ENCODE measurements at regions not wholly inside any gene's neighbourhood (a gene's known extent, or its start where the extent isn't known, plus 50 kb on each side); places are given as distances from the start of the nearest gene placed in this dataset.

GRCh38 chr7:50202052-50202555 lies 102.4 kb upstream of the IKZF1 start (continued):
- TF ChIP-seq PAXIP1 (CRISPR knock-in tag; conservative IDR thresholded peaks at IDR 0.05) = 0 out of 2 replicates have a peak, but pooled peaks have one; percentile 15

- TF ChIP-seq ZNF30 (CRISPR knock-in tag; IDR thresholded peaks at IDR 0.05) (no peak), ZNF12 (CRISPR knock-in tag; IDR thresholded peaks at IDR 0.05) (no peak), HBP1 (CRISPR knock-in tag; IDR thresholded peaks at IDR 0.05; ENCODE audit: low read depth) (no peak), ZNF362 (CRISPR knock-in tag; IDR thresholded peaks at IDR 0.05; ENCODE audit: borderline replicate concordance) (no peak)
- Histone ChIP-seq H3K9me3 (ENCODE audit: low read length) (no peaks in the 10 kb centered on the region), H3K9ac (ENCODE audit: insufficient read depth, low read depth, low read length) (no peak overlapping the region), H3K27me3 (ENCODE audit: control insufficient read depth in 1 of 2, insufficient read depth in 2 of 2, low read length in 2 of 2) (no peaks in the 10 kb centered on the region), H2AFZ (ENCODE audit: low read length) (no peak overlapping the region), H3K79me2 (ENCODE audit: insufficient read depth, low read length) (no peaks in the 10 kb centered on the region), H3K27ac (ENCODE audit: extremely low read length, insufficient read depth, low read length) (no peak overlapping the region), H3K4me2 (ENCODE audit: low read depth, low read length) (no peak overlapping the region), H3K36me3 (replicated peaks in 1 of 2; ENCODE audit: control insufficient read depth in 1 of 2, insufficient read depth in 2 of 2, low read length in 2 of 2) (no peaks in the 10 kb centered on the region), H3K4me1 (ENCODE audit: insufficient read depth, low read length) (peaks cover 42% of the 10 kb centered on the region), H3K4me3 (replicated peaks in 1 of 3; ENCODE audit: insufficient read depth in 1 of 3, low read depth in 2 of 3, low read length in 3 of 3) (no peak overlapping the region), H4K20me1 (ENCODE audit: insufficient read depth, low read length) (no peaks in the 10 kb centered on the region)
- ATAC-seq = no peak
- no peak for DNase-seq (ENCODE audit: low spot score)
- BruUV-seq (replicated peaks) = no TSS peak
- POLR2A ChIA-PET = no interaction called here
- 20% methylated on average over 5 of the region's 5 CpGs for WGBS (ENCODE audit: low lambda C conversion rate)
- intact Hi-C loops (cut with micrococcal nuclease; ENCODE audit: unreplicated experiment) = no loop called here
- CTCF ChIA-PET (ENCODE audit: low intra/inter-chr PET ratio, low total read pairs) = no interaction called here
- in situ Hi-C loops (cut with HindIII; ENCODE audit: extremely low pct_ligation_motif_present, low pct_unique_long_range_greater_than_20kb) = loop anchor here (10.0 kb wide), 2 partner anchors 215 to 465 kb away; no protein-coding TSS in a partner anchor
- FAIRE-seq = no peak
Measured at GRCh38 chr7:50199824-50200223, 104.7 kb upstream of the IKZF1 start.
